GM21390 (cell line): ENCODE measurements at regions not wholly inside any gene's neighbourhood (a gene's known extent, or its start where the extent isn't known, plus 50 kb on each side); places are given as distances from the start of the nearest gene placed in this dataset.

Experiments used
- ATAC-seq: cut with Tn5 transposase; IDR thresholded peaks from one replicate; pipeline ENCODE4 v1.9.1; 2021; ENCODE audit not compliant: unreplicated experiment

GRCh38 chr3:176574786-176575185 lies 622.5 kb downstream of the TBL1XR1 start:
- ATAC-seq: no peak

GRCh38 chr3:176571926-176572325 lies 625.4 kb downstream of the TBL1XR1 start:
- no peak for ATAC-seq

DNA sequence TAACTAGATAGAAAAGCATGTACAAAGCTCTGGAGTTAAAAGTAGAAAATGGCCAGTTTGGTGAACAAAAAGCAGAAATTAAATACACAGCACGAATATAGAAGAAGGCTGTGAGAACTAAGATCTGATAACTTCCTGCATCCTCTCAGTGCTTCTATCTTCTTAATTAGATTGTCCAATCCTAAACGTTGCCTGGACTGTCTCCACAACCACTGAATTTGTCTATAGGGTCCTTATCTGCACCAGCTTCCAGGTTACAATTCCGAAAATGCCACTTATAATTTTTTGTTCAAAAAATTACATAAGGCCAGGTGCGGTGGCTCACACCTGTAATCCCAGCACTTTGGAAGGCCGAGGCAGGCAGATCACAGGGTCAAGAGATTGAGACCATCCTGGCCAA lies 626.3 kb downstream of the TBL1XR1 start:
- ATAC-seq: no peak

- ATAC-seq: no peak
Observed at GRCh38 chr3:176568189-176568588, 629.1 kb downstream of the TBL1XR1 start.

GRCh38 chr3:176566757-176567156 lies 630.5 kb downstream of the TBL1XR1 start:
- ATAC-seq: no peak

DNA sequence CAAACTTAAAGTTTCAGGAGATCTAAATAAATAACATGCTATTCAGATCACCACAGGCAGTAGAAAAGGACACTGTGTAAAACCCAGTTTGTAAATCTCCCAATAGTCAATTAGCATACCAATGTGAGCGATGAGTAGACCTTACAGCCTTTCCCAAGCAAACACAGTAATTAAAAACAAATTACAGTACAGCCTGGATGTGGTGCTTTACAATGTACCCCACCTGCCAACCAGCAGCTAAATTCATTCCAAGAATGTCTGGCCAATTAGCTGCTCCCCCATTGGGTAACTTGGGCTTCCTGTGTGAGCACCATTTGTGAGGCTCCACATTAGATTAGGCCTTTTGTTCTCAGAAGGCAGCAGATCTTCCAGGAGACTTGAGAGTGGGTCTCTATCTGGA lies 635.0 kb downstream of the TBL1XR1 start:
- ATAC-seq: no peak

DNA sequence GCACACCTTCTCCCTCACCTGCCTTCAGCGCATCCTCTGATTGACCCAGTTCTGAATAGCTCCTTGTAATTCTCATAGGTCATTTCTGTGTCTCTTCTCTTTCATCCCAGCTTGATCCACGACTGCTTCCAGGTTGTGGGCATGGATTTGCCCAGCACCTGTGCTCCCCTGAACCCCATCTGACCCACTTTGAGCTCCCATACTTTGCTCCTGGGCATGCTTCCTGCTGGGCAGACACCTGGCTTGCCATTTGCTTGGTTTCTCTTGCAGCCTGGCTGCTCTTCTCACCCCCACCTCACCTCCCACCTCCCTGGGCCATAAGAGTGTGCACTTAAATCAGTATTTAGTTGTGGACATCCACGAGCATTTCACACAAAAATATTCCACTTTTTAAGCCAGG lies 635.5 kb downstream of the TBL1XR1 start:
- no peak for ATAC-seq

DNA sequence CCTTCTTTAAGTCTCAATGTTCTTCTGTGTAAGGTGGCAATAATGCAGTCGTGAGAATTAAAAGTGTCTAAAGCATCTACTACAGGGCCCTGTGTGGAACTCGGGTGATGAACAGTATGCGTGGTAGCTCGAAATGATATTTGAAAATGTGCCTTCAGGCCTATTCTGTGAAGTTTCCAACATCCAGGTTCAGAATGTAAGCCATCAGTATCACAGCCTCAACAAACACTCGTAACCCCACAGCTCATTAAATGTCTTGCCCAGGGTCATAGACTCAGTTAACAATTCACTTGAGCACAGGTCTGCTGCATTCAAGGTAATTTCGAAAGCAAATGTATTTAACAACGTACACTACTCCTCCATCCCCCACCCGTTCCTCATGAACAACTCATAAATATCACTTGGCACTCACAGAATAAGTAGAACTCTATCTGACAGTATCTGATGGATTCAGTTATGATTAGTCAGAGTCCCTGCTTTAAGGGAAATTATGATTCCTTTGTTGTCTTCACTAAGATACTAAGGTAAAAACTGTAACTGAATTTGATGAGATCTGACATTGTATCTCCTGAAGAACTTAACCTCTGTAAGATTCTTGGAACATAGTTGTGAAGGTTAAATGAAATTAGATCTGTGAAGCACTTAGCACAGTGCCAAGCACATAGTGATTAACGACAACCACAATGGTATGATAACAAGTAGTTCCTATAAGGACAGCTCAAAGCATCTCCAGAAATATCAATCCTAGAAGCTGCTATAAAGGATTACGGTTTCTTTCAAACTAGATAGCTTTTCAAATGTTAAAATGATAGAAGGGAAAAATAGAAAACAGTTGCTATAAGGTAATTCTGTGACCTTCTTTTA lies 642.3 kb downstream of the TBL1XR1 start:
- no peak for ATAC-seq

DNA sequence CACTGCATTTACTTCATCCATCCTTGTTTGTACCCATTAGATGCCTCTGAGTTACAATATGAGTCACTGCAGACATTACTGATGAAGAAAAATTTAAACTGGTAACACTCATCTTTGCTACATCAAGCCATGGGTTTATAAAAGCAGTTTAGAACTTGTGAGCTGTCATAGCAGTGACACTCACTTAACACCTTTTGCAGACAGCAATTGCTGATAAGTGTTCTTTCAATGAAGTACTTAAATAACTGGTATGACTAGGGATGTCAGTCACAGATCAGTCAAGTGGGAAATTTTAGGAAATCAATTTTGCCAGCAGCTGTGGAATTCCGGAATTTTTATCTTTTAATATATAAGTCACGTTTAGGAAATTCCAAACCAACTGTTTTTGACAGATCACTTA lies 643.0 kb downstream of the TBL1XR1 start:
- ATAC-seq: no peak

GRCh38 chr3:176526942-176527341 lies 670.3 kb downstream of the TBL1XR1 start:
- ATAC-seq: no peak

GRCh38 chr3:176526225-176526624 lies 671.1 kb downstream of the TBL1XR1 start:
- no peak for ATAC-seq

GRCh38 chr3:176523114-176523513 lies 674.2 kb downstream of the TBL1XR1 start:
- ATAC-seq: no peak

- no peak for ATAC-seq
Observed at GRCh38 chr3:176522436-176522835, 674.8 kb downstream of the TBL1XR1 start.

- ATAC-seq: no peak
Observed at GRCh38 chr3:176521531-176522175, 675.6 kb downstream of the TBL1XR1 start.

- no peak for ATAC-seq
Observed at GRCh38 chr3:176514297-176514696, 683.0 kb downstream of the TBL1XR1 start.

GRCh38 chr3:176513604-176514003 lies 683.7 kb downstream of the TBL1XR1 start:
- ATAC-seq: no peak

- ATAC-seq: no peak
Observed at GRCh38 chr3:176512037-176512436, 685.2 kb downstream of the TBL1XR1 start.

DNA sequence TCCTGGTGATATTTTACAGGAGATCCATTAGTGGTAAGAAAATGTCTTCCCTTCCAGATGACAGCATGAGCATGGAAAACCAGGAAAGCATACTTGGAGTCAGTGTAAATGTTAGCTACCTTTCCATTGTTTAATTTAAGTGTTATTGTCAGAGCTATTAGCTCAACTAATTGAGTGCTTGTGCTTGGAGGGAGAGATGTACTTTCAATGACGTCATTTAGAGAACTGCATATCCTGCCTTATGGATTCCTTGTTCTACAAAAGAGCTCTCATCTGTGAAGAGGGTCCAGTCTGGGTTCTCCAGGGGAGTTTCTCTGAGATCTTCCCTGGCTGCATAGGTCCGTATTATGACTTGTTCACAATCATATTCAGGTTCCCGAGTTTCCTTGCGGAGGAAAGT lies 687.2 kb downstream of the TBL1XR1 start:
- no peak for ATAC-seq

DNA sequence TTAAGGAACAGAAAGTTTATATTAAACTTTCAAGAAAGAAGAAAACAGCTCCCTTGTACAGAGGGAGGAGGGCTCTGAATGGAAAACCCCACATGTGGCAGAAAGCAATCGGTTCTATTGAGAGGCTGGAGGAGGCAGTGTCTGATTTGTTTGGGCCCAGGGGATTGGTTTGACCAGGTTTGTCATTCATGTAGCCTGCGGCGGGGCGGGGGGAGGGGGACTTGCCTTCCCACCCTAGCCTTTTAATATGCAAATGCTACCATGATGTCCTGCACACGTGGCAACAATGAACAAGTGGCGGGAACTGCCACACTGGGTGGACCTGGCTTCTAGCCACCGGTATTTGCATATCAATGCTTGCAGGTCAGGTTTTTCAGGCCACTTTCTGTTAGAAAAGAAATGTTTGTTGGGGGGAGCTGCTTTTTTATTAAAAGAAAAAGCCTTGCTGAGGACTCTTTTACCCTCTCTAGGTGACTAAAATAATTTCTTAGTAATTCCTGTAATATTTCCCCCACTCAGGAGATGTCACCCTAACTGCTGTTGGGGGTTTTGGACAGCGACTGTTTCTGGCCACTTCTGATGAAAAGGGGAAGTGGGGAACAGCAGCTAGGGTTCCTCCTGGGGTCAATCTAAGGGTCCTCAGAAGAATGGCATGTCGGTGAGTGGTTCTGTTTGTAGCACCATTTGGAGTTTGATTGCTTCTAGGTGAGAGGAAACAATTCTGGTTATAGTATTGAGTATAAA lies 691.2 kb downstream of the TBL1XR1 start:
- no peak for ATAC-seq

- no peak for ATAC-seq
Observed at GRCh38 chr3:176491084-176491483, 706.2 kb downstream of the TBL1XR1 start.

DNA sequence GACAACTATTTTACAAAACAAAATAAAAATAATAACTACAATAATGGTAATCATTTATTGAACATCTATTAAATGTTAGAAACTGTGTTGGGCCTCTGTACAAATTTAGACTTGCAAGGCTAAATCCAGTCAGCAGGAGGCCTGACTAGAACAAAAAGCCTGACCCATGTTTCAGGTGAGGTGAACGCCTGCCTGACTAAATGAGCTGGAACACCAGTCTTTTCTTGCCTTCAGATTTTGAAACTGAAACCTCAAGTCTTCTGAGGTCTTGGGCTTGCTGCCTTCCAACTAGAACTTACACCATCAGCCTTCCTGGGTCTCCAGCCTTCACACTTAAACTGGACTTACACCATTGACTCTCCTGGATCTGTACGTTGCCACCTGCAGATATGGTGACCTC lies 706.9 kb downstream of the TBL1XR1 start:
- peak; percentile 67 for ATAC-seq

GRCh38 chr3:176479248-176479647 lies 718.0 kb downstream of the TBL1XR1 start:
- ATAC-seq: no peak
